Sigmoid colon (tissue), 4 donors: ENCODE measurements at regions not wholly inside any gene's neighbourhood (a gene's known extent, or its start where the extent isn't known, plus 50 kb on each side); places are given as distances from the start of the nearest gene placed in this dataset.

ENCODE experiments used
- POLR2A ChIP-seq, 2 donors: fragments of 450-650 bp; IDR thresholded peaks; one replicate each; pipeline ENCODE4 v1.6.1; 2016; ENCODE audit warnings: antibody characterized with exemption in 2 of 2, mild to moderate bottlenecking in 2 of 2, moderate library complexity in 2 of 2
- POLR2AphosphoS5 ChIP-seq, 4 donors: sonication (generic); formaldehyde crosslinking; IDR thresholded peaks; one replicate each; pipeline ENCODE4 v1.6.1; 2017; ENCODE audit warnings: antibody characterized with exemption in 4 of 4
- TF ChIP-seq, protein P1 (sequence below), 4 experiments: fragments of 450-650 bp in 3 of 4; fragments of 200-600 bp in 1 of 4; IDR thresholded peaks; one replicate each; pipeline ENCODE4 v1.5.1; 2016 to 2019; ENCODE audit warnings: antibody characterized with exemption in 4 of 4, mild to moderate bottlenecking in 3 of 4, moderate library complexity in 2 of 4

DNA sequence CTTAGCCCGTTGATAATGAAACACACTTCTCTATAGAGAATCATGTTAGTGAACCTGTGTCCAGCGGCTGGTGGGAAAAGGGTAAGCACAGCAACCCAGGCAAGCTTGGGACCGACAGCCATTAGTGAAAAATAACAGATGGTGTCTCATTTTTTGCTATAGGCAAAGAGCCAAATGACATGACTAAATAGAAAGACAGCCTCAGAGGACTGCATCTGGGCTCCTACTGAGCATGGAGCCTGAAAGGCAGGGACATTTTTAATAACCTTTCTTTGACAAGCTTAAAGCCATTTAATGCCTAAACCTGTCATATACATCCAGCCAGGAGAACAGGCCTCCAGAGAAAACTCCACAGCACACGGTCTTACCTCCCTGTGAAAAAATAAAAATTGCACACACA lies 67.0 kb downstream of the FANCF start:
- TF ChIP-seq POLR2AphosphoS5 (IDR thresholded peaks at IDR 0.05) = no peak
- TF ChIP-seq, protein P1, sequence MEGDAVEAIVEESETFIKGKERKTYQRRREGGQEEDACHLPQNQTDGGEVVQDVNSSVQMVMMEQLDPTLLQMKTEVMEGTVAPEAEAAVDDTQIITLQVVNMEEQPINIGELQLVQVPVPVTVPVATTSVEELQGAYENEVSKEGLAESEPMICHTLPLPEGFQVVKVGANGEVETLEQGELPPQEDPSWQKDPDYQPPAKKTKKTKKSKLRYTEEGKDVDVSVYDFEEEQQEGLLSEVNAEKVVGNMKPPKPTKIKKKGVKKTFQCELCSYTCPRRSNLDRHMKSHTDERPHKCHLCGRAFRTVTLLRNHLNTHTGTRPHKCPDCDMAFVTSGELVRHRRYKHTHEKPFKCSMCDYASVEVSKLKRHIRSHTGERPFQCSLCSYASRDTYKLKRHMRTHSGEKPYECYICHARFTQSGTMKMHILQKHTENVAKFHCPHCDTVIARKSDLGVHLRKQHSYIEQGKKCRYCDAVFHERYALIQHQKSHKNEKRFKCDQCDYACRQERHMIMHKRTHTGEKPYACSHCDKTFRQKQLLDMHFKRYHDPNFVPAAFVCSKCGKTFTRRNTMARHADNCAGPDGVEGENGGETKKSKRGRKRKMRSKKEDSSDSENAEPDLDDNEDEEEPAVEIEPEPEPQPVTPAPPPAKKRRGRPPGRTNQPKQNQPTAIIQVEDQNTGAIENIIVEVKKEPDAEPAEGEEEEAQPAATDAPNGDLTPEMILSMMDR (IDR thresholded peaks at IDR 0.05) = no peak
- TF ChIP-seq POLR2A (IDR thresholded peaks at IDR 0.05) = no peak
